ENCODE measurements at regions not wholly inside any gene's neighbourhood (a gene's known extent, or its start where the extent isn't known, plus 50 kb on each side); places are given as distances from the start of the nearest gene placed in this dataset.

- H3K4me1 ChIP-seq, result peaks cover 19 to 36% (median 29%) of the 10 kb centered on the region in 4 donors
- DNase-seq (ENCODE audit: extremely low spot score), result no peak
- WGBS, result 91% methylated on average over 8 of the region's 8 CpGs
- H3K4me3 ChIP-seq, result no peak overlapping the region
- no peak for TF ChIP-seq EP300 (IDR thresholded peaks at IDR 0.05)
- TF ChIP-seq POLR2A (IDR thresholded peaks at IDR 0.05; ENCODE audit: low read depth), result no peak
- TF ChIP-seq POLR2AphosphoS5 (IDR thresholded peaks at IDR 0.05), result no peak
- TF ChIP-seq CTCF (IDR thresholded peaks at IDR 0.05), result no peak
- H3K9me3 ChIP-seq, result no peaks in the 10 kb centered on the region
- peak overlapping the region in 2 of 4 donors; percentile 34 to 81 for H3K27ac ChIP-seq (replicated peaks in 1 of 4)
- H3K36me3 ChIP-seq, result no peaks in the 10 kb centered on the region
- no peaks in the 10 kb centered on the region for H3K27me3 ChIP-seq
- intact Hi-C loops (cut with DNase I), result loop anchor here (5.0 kb wide), 1 partner anchor 53 kb away; no protein-coding TSS in a partner anchor
Measured at GRCh38 chr17:77675411-77675810, 283.1 kb upstream of the TNRC6C start.

- intact Hi-C loops (cut with DNase I), result loop anchor here (5.0 kb wide), 1 partner anchor 54 kb away; no protein-coding TSS in a partner anchor
- peak overlapping the region; percentile 34 to 81 (median 52) for H3K27ac ChIP-seq (replicated peaks in 1 of 4)
Measured at GRCh38 chr17:77675816-77676215, 282.7 kb upstream of the TNRC6C start.

GRCh38 chr17:77676237-77676661 lies 282.3 kb upstream of the TNRC6C start:
- no peaks in the 10 kb centered on the region for H3K36me3 ChIP-seq
- peaks cover 19 to 40% (median 33%) of the 10 kb centered on the region in 4 donors for H3K4me1 ChIP-seq
- 46% methylated on average over 22 of the region's 23 CpGs for WGBS
- TF ChIP-seq EP300 (IDR thresholded peaks at IDR 0.05), result peak; percentile 28
- no peak for TF ChIP-seq POLR2A (IDR thresholded peaks at IDR 0.05; ENCODE audit: low read depth)
- no peak for TF ChIP-seq CTCF (IDR thresholded peaks at IDR 0.05)
- peak in 1 of 2 donors; percentile 31 for TF ChIP-seq POLR2AphosphoS5 (IDR thresholded peaks at IDR 0.05)
- H3K9me3 ChIP-seq, result no peaks in the 10 kb centered on the region
- H3K4me3 ChIP-seq, result peak overlapping the region; percentile 7 to 18 (median 8)
- intact Hi-C loops (cut with DNase I), result loop anchor here (5.0 kb wide), 1 partner anchor 54 kb away; no protein-coding TSS in a partner anchor
- H3K27ac ChIP-seq (replicated peaks in 1 of 4), result peak overlapping the region; percentile 34 to 81 (median 52)
- no peak for DNase-seq (ENCODE audit: extremely low spot score)
- H3K27me3 ChIP-seq, result no peaks in the 10 kb centered on the region

More at GRCh38 chr17:77675816-77676215, 282.7 kb upstream of the TNRC6C start:
- Histone ChIP-seq H3K4me1 (peaks cover 19 to 36% (median 29%) of the 10 kb centered on the region in 4 donors), H3K36me3 (no peaks in the 10 kb centered on the region), H3K9me3 (no peaks in the 10 kb centered on the region), H3K4me3 (peak overlapping the region; percentile 7 to 18 (median 8)), H3K27me3 (no peaks in the 10 kb centered on the region)
- TF ChIP-seq EP300 (IDR thresholded peaks at IDR 0.05) (no peak), CTCF (IDR thresholded peaks at IDR 0.05) (no peak), POLR2AphosphoS5 (IDR thresholded peaks at IDR 0.05) (no peak), POLR2A (IDR thresholded peaks at IDR 0.05; ENCODE audit: low read depth) (no peak)
- no peak for DNase-seq (ENCODE audit: extremely low spot score)
- WGBS, result 34% methylated on average over 5 of the region's 5 CpGs

- no peaks in the 10 kb centered on the region for H3K27me3 ChIP-seq
- no peak for DNase-seq (ENCODE audit: extremely low spot score)
- H3K4me1 ChIP-seq, result peaks cover 27 to 48% (median 42%) of the 10 kb centered on the region in 4 donors
- no peak overlapping the region for H3K4me3 ChIP-seq
- no peak overlapping the region for H3K27ac ChIP-seq (replicated peaks in 1 of 4)
- no peaks in the 10 kb centered on the region for H3K36me3 ChIP-seq
- 89% methylated on average over 4 of the region's 4 CpGs for WGBS
- no peak for TF ChIP-seq POLR2AphosphoS5 (IDR thresholded peaks at IDR 0.05)
- no peak for TF ChIP-seq POLR2A (IDR thresholded peaks at IDR 0.05; ENCODE audit: low read depth)
- no peak for TF ChIP-seq EP300 (IDR thresholded peaks at IDR 0.05)
- no peak for TF ChIP-seq CTCF (IDR thresholded peaks at IDR 0.05)
- intact Hi-C loops (cut with DNase I), result loop anchor here (5.0 kb wide), 1 partner anchor 55 kb away; no protein-coding TSS in a partner anchor
- no peaks in the 10 kb centered on the region for H3K9me3 ChIP-seq
Measured at GRCh38 chr17:77677211-77677610, 281.3 kb upstream of the TNRC6C start.
